Panc1 (cell line): ENCODE measurements at regions not wholly inside any gene's neighbourhood (a gene's known extent, or its start where the extent isn't known, plus 50 kb on each side); places are given as distances from the start of the nearest gene placed in this dataset.

Experiments used
- POLR2AphosphoS5 ChIP-seq: IDR thresholded peaks from 2 replicates; pipeline ENCODE4 v1.6.1; 2012; ENCODE audit warnings: mild to moderate bottlenecking, low read depth, low read length, moderate library complexity
- TCF7L2 ChIP-seq: IDR thresholded peaks from 2 replicates; pipeline ENCODE4 v1.6.1; 2011; ENCODE audit warnings: mild to moderate bottlenecking, low read depth, low read length, inconsistent platforms
- TF ChIP-seq, protein P1 (sequence below): fragments of 450-650 bp; IDR thresholded peaks from 2 replicates; pipeline ENCODE4 v1.5.1; 2017; ENCODE audit warnings: mild to moderate bottlenecking

DNA sequence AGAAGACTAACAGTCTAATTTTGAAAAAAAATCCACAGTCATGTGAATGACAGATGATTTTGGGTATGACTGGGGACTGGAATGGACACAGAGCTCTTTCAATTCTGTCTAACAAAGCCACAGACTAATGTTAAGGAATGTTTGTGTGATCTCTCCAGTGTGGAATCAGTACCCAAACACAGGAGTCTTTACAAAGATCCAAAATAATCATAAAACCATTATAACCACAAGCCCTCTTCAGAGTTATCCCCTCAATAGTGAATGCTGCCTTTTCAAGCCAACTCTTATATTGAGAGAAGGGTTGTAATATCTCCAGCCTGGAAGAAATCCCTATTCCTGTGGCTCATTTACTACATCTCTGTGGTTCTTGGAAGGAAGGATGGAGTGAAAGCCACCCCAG is 552.0 kb upstream of the CLINT1 start:
- TF ChIP-seq, protein P1, sequence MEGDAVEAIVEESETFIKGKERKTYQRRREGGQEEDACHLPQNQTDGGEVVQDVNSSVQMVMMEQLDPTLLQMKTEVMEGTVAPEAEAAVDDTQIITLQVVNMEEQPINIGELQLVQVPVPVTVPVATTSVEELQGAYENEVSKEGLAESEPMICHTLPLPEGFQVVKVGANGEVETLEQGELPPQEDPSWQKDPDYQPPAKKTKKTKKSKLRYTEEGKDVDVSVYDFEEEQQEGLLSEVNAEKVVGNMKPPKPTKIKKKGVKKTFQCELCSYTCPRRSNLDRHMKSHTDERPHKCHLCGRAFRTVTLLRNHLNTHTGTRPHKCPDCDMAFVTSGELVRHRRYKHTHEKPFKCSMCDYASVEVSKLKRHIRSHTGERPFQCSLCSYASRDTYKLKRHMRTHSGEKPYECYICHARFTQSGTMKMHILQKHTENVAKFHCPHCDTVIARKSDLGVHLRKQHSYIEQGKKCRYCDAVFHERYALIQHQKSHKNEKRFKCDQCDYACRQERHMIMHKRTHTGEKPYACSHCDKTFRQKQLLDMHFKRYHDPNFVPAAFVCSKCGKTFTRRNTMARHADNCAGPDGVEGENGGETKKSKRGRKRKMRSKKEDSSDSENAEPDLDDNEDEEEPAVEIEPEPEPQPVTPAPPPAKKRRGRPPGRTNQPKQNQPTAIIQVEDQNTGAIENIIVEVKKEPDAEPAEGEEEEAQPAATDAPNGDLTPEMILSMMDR = no peak
- TF ChIP-seq POLR2AphosphoS5 (no peak), TCF7L2 (no peak)
